Effector memory CD4-positive, alpha-beta T cell (primary cell): ENCODE measurements at regions not wholly inside any gene's neighbourhood (a gene's known extent, or its start where the extent isn't known, plus 50 kb on each side); places are given as distances from the start of the nearest gene placed in this dataset.
A peak's percentile ranks its signal among the peaks of the same experiment; 100 is the strongest.

Source experiments
- DNase-seq, 3 donors: peaks; one replicate each; pipeline ENCODE4 v3.0.0-alpha.2; 2020
- H3K27ac ChIP-seq: 2 replicates; pipeline ENCODE4 v1.7.0; 2013; ENCODE audit warnings: mild to moderate bottlenecking, low read length, moderate library complexity; ENCODE audit not compliant: insufficient read depth, poor library complexity, severe bottlenecking
- H3K27me3 ChIP-seq: replicated peaks from 2 replicates; pipeline ENCODE4 v1.7.0; 2013; ENCODE audit warnings: mild to moderate bottlenecking, low read length; ENCODE audit not compliant: insufficient read depth, control insufficient read depth, poor library complexity, severe bottlenecking
- H3K36me3 ChIP-seq: 2 replicates; pipeline ENCODE4 v1.7.0; 2013; ENCODE audit warnings: mild to moderate bottlenecking, low read length, moderate library complexity; ENCODE audit not compliant: control insufficient read depth, insufficient read depth
- H3K4me1 ChIP-seq: 2 replicates; pipeline ENCODE4 v1.7.0; 2013; ENCODE audit warnings: low read length, mild to moderate bottlenecking; ENCODE audit not compliant: control insufficient read depth, insufficient read depth, poor library complexity, severe bottlenecking
- H3K4me3 ChIP-seq: 2 replicates; pipeline ENCODE4 v1.7.0; 2013; ENCODE audit warnings: low read length, low read depth, mild to moderate bottlenecking; ENCODE audit not compliant: insufficient read depth, poor library complexity, severe bottlenecking
- H3K9me3 ChIP-seq: 2 replicates; pipeline ENCODE4 v1.7.0; 2013; ENCODE audit warnings: mild to moderate bottlenecking, low read length, moderate library complexity; ENCODE audit not compliant: control insufficient read depth

DNA sequence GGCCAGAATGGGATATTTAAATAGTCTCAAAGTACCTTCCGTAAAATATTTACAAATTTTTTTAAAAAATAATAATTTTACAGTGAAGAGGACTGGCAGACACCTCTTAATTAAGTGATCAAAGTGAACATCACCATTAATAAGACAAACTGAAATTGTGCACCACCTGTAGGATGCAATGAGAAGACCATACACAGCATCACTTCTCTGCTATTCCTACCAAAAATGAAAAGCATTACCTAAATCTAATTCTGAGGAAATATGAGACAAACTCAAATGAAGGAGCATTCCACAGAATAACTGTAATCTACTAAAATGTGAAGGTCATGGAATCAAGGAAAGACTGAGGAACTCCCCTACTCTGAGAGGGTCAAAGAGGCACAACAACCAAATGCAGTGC is 68.2 kb upstream of the PRDX6 start:
- H3K4me1 ChIP-seq: peaks cover 10% of the 10 kb centered on the region
- DNase-seq: no peak
- no peaks in the 10 kb centered on the region for H3K36me3 ChIP-seq
- no peak overlapping the region for H3K4me3 ChIP-seq
- no peaks in the 10 kb centered on the region for H3K9me3 ChIP-seq
- H3K27me3 ChIP-seq: no peaks in the 10 kb centered on the region
- no peak overlapping the region for H3K27ac ChIP-seq

DNA sequence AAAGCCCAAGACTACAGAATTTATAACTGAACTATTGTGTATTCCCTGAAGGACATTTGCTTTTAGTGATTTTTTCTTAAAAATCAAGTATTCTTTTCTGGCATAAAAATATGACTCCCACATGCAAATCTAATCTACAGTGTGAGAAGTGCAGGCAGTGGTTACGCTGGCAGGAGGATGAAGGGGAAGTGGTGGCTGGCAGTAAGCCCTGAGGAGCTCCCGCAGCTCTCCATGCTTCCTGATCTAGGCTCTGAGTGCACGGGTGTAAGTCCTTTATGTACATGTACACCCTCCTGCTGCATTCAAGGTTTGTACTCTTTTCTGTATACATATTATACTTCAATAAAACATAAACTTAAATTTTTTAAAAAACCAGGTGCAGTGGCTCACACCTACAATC is 67.5 kb upstream of the PRDX6 start:
- no peak overlapping the region for H3K4me3 ChIP-seq
- no peak for DNase-seq
- H3K4me1 ChIP-seq: peaks cover 10% of the 10 kb centered on the region

DNA sequence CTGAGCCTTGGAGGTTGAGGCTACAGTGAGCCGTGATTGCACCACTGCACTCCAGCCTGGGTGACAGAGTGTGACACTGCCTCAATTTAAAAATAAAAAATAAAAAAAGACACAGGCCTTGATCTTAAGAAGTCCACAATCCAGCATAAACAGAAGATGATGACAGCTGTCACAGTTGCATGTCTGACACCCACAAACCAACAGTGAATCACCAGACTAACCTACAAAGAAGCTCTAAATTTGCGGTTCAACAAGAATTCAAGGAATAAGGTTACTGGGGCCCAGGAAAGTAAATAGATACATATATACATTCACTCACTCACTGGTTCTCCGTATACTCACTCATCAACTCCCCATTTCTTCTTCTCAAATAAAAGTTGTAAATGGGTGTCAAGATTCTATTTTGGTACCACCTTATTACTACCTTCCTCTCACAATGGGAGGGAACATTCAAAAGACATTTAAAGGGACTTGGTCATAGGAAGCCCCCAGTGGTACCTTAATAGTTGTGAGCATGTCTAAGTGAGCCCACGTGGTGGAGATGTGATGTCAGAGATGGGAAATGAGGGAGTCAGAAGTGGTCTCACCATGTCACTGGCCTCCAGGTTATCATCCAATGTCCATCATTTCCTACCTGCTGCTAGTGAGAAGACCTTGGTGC is 66.9 kb upstream of the PRDX6 start:
- no peak for DNase-seq
- Histone ChIP-seq H3K36me3 (no peaks in the 10 kb centered on the region), H3K4me3 (no peak overlapping the region), H3K27me3 (no peaks in the 10 kb centered on the region), H3K9me3 (no peaks in the 10 kb centered on the region), H3K27ac (peak overlapping the region; percentile 8), H3K4me1 (peaks cover 10% of the 10 kb centered on the region)

More for the DNA sequence above, 67.5 kb upstream of the PRDX6 start:
- no peak overlapping the region for H3K27ac ChIP-seq
- H3K36me3 ChIP-seq: no peaks in the 10 kb centered on the region
- no peaks in the 10 kb centered on the region for H3K27me3 ChIP-seq
- no peaks in the 10 kb centered on the region for H3K9me3 ChIP-seq

- no peak for DNase-seq
- Histone ChIP-seq H3K9me3 (no peaks in the 10 kb centered on the region), H3K4me3 (no peak overlapping the region), H3K27ac (peak overlapping the region; percentile 8), H3K4me1 (peaks cover 10% of the 10 kb centered on the region), H3K36me3 (no peaks in the 10 kb centered on the region), H3K27me3 (no peaks in the 10 kb centered on the region)
These were observed 66.3 kb upstream of the PRDX6 start for GRCh38 chr1:173410794-173411236.

DNA sequence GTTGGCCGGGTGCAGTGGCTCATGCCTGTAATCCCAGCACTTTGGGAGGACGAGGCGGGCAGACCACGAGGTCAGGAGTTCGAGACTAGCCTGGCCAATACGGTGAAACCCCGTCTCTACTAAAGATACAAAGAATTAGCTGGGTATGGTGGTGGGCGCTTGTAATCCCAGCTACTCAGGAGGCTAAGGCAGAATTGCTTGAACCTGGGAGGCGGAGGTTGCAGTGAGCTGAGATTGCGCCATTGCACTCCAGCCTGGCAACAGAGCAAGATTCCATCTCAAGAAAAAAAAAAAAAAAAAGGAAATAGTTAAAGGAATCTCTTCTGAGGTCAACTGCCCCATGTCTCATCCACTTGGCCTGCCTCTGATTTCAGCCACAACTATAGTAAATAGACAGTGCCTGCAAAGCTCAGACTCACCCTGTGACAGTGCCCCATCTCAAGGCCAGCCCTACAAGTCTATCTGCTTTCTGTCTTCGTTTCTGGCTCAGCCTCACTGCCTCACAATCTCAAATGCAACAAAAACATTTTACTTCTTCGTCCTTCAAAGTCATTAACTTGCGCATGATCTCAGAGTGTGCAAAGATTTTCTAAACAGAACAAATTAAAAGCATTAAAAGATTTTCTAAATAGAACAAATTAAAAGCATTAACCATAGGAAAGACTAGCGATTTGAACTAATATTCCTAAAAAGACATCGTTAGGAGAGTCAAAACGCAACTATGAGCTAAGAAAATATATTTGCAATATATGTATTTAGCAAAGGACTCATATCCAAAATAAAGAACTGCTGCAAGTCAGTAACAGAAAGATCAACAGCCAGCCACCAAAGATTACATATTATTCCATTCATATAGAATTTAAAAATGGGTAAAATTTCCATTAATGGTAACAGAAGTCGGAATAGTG is 65.0 kb upstream of the PRDX6 start:
- Histone ChIP-seq H3K27ac (no peak overlapping the region), H3K27me3 (no peaks in the 10 kb centered on the region), H3K4me1 (peaks cover 10% of the 10 kb centered on the region), H3K36me3 (no peaks in the 10 kb centered on the region), H3K4me3 (no peak overlapping the region), H3K9me3 (no peaks in the 10 kb centered on the region)
- no peak for DNase-seq

DNA sequence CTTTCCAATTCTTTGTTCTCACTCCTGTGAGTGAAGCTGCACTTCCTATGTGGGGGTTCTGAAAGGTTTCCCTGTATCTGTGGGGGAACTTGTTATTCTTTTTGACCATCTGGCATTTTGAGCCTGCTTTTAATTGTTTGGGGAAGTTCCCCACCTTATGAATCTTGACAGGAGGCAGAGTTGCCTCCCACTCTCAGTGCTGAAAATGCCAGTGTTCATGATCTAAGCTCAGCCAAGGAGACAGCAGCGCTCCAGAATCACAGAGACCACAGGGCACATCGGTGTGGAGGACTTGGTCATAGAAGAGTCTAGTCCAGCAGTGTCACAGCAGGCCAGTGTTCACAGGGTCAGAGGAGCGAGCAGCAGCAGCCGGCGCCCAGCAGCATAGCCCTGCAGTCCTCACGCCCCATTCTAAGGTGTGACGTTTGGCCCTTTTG is 63.8 kb upstream of the PRDX6 start:
- H3K27me3 ChIP-seq: no peaks in the 10 kb centered on the region
- H3K36me3 ChIP-seq: no peaks in the 10 kb centered on the region
- peaks cover 10% of the 10 kb centered on the region for H3K4me1 ChIP-seq
- no peak overlapping the region for H3K27ac ChIP-seq
- no peak for DNase-seq
- H3K9me3 ChIP-seq: no peaks in the 10 kb centered on the region
- no peak overlapping the region for H3K4me3 ChIP-seq

DNA sequence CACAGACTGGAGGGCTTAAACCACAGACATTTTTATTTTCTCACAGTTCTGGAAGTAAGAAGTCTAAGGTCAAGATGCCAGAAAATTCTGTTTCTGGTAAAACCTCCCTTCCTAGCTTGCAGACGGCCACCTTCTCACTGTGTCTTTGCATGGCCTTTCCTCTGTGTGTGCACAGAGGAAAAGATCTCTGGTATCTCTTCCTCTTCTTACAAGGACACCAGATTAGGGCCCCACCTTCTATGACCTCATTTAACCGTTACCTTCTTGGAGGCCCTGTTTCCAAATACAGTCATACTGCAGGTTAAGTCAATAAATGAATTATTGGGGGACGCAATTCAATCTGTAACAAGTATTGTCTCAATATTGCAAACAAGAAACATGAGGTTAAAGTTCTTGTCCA is 63.0 kb upstream of the PRDX6 start:
- H3K4me1 ChIP-seq: peaks cover 10% of the 10 kb centered on the region
- no peak for DNase-seq
- H3K4me3 ChIP-seq: no peak overlapping the region
- H3K36me3 ChIP-seq: no peaks in the 10 kb centered on the region
- H3K9me3 ChIP-seq: no peaks in the 10 kb centered on the region
- H3K27me3 ChIP-seq: no peaks in the 10 kb centered on the region
- H3K27ac ChIP-seq: no peak overlapping the region

- peaks cover 8% of the 10 kb centered on the region for H3K4me1 ChIP-seq
- no peaks in the 10 kb centered on the region for H3K9me3 ChIP-seq
- H3K4me3 ChIP-seq: no peak overlapping the region
- no peaks in the 10 kb centered on the region for H3K27me3 ChIP-seq
- no peak for DNase-seq
- no peak overlapping the region for H3K27ac ChIP-seq
- no peaks in the 10 kb centered on the region for H3K36me3 ChIP-seq
These were observed 62.5 kb upstream of the PRDX6 start for GRCh38 chr1:173414539-173415226.

- Histone ChIP-seq H3K27ac (no peak overlapping the region), H3K4me1 (peaks cover 4% of the 10 kb centered on the region), H3K4me3 (no peak overlapping the region), H3K9me3 (no peaks in the 10 kb centered on the region), H3K36me3 (no peaks in the 10 kb centered on the region), H3K27me3 (no peaks in the 10 kb centered on the region)
- DNase-seq: no peak
These were observed 61.6 kb upstream of the PRDX6 start for GRCh38 chr1:173415490-173415889.
